Ammon's horn (tissue), 1 donor: ENCODE measurements at regions not wholly inside any gene's neighbourhood (a gene's known extent, or its start where the extent isn't known, plus 50 kb on each side); places are given as distances from the start of the nearest gene placed in this dataset.

Experiments
- DNase-seq: peaks from one replicate; pipeline ENCODE4 v3.0.0-alpha.2; 2016; ENCODE audit warnings: low spot score

GRCh38 chr4:22220965-22221364 lies 272.4 kb upstream of the KCNIP4 start:
- DNase-seq: no peak

GRCh38 chr4:22217480-22217879 lies 268.9 kb upstream of the KCNIP4 start:
- no peak for DNase-seq

- DNase-seq: no peak
Measured at GRCh38 chr4:22216278-22216677, 267.7 kb upstream of the KCNIP4 start.

GRCh38 chr4:22215084-22215483 lies 266.5 kb upstream of the KCNIP4 start:
- no peak for DNase-seq

- no peak for DNase-seq
Measured at GRCh38 chr4:22203711-22204011, 255.1 kb upstream of the KCNIP4 start.

GRCh38 chr4:22202975-22203710 lies 254.6 kb upstream of the KCNIP4 start:
- no peak for DNase-seq

GRCh38 chr4:22202246-22202974 lies 253.8 kb upstream of the KCNIP4 start:
- DNase-seq: no peak

GRCh38 chr4:22201256-22201655 lies 252.7 kb upstream of the KCNIP4 start:
- no peak for DNase-seq

- DNase-seq: no peak
Measured at GRCh38 chr4:22196551-22196950, 248.0 kb upstream of the KCNIP4 start.

- no peak for DNase-seq
Measured at GRCh38 chr4:22192084-22192511, 243.5 kb upstream of the KCNIP4 start.

GRCh38 chr4:22191565-22191964 lies 243.0 kb upstream of the KCNIP4 start:
- DNase-seq: no peak

GRCh38 chr4:22190855-22191254 lies 242.3 kb upstream of the KCNIP4 start:
- no peak for DNase-seq

GRCh38 chr4:22187203-22187820 lies 238.7 kb upstream of the KCNIP4 start:
- DNase-seq: no peak

- DNase-seq: no peak
Measured at GRCh38 chr4:22181736-22182135, 233.2 kb upstream of the KCNIP4 start.

GRCh38 chr4:22179124-22179874 lies 230.7 kb upstream of the KCNIP4 start:
- DNase-seq: peak; percentile 28

GRCh38 chr4:22174640-22175039 lies 226.1 kb upstream of the KCNIP4 start:
- DNase-seq: no peak

GRCh38 chr4:22170353-22170752 lies 221.8 kb upstream of the KCNIP4 start:
- DNase-seq: no peak

GRCh38 chr4:22167201-22167600 lies 218.6 kb upstream of the KCNIP4 start:
- DNase-seq: no peak

- DNase-seq: no peak
Measured at GRCh38 chr4:22162454-22162853, 213.9 kb upstream of the KCNIP4 start.

GRCh38 chr4:22130741-22131140 lies 182.2 kb upstream of the KCNIP4 start:
- no peak for DNase-seq

- DNase-seq: peak; percentile 7
Measured at GRCh38 chr4:22129454-22130029, 181.0 kb upstream of the KCNIP4 start.

- no peak for DNase-seq
Measured at GRCh38 chr4:22122062-22122461, 173.5 kb upstream of the KCNIP4 start.
